ENCODE measurements at regions not wholly inside any gene's neighbourhood (a gene's known extent, or its start where the extent isn't known, plus 50 kb on each side); places are given as distances from the start of the nearest gene placed in this dataset.

DNA sequence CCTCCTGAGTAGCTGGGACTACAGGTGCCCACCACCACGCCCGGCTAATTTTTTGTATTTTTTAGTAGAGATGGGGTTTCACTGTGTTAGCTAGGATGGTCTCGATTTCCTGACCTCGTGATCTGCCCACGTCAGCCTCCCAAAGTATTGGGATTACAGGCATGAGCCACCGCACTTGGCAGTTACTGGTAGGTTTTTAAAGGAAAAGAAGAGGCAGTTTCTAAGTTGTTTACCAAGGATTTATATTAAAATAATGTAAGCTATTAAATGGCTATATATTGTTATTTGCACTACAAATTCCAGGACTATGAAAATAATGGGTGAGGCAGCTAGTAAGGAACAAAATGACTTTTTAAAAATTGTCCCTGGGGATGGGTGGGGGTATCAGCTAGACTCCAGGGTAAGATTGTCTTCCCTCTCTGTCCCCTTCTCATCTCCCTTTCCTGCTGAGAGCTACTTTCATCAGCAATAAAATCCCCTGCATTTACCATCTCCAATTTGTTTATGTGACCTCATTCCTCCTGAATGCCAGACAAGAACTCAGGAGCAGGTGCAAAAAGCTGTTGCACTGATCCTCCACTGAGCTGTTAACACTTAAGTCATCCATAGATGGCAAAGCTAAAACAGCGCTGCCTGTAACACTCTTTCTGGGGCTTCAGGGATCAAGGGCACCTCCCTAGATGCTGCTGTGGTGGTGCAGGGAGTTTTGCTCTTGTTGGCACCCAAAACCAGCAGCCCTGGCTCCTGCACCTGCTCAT lies 165.2 kb downstream of the ZPLD1 start:
- DNase-seq = no peak
- ATAC-seq = no peak

GRCh38 chr3:102605153-102605552 lies 170.3 kb downstream of the ZPLD1 start:
- no peak for ATAC-seq
- no peak for DNase-seq

GRCh38 chr3:102608875-102609274 lies 174.1 kb downstream of the ZPLD1 start:
- no peak for DNase-seq
- ATAC-seq = no peak

GRCh38 chr3:102614021-102614569 lies 179.3 kb downstream of the ZPLD1 start:
- no peak for DNase-seq
- ATAC-seq = no peak

DNA sequence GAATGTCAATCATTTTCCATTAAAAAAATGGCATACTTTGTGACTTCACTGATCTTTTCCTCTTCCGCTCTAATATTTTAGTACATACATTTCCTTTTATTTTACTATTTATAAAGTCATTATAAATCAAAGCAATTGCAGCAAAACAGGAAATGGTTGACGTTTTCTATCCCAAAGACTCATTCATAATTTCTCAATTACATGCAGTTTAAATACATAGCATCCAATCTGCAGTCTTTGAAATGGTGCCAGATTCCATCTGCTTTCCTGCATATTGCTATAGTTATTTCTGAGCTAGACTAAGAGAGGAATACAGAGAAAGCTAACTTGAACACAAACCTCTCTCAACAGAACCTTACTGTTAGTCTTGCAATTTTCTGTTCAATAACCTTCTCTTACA lies 179.8 kb downstream of the ZPLD1 start:
- DNase-seq (no peak), ATAC-seq (no peak)

DNA sequence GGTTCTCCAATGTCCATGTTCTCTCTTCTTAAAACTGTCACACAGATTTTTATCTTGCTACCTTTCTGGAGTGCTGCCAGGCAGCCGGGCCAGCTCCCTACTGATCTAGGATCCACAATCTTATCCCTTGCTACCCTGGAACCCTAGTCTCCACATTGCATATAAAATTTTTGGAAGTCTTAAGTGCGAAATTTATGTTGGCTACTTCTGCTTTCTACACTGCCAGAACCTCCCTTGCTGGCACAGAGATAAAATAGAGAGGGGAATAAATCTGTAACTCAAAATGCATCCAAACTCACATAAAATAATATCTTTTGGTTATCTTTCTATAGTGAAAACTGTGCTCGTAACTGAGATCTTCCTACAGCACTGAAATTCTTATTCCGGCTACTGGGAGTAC lies 182.6 kb downstream of the ZPLD1 start:
- DNase-seq (no peak), ATAC-seq (no peak)

DNA sequence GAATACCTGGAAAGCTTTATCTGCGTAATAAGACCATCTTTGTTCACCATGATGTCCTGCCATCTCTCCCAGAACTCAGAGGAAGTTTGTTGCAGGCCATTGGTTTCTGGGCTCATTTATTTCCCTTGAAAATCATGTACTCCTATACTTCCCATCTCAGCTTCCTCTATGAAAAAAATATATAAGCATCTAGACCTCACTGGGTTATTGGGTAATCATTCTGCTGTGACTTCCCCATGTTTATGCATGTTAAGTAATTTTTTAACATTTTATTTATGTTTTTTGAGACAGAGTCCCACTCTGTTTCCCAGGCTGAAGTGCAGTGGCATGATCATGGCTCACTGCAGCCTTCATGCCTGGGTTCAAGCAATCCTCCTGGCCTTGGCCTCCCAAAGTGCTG lies 184.5 kb downstream of the ZPLD1 start:
- DNase-seq = no peak
- no peak for ATAC-seq

DNA sequence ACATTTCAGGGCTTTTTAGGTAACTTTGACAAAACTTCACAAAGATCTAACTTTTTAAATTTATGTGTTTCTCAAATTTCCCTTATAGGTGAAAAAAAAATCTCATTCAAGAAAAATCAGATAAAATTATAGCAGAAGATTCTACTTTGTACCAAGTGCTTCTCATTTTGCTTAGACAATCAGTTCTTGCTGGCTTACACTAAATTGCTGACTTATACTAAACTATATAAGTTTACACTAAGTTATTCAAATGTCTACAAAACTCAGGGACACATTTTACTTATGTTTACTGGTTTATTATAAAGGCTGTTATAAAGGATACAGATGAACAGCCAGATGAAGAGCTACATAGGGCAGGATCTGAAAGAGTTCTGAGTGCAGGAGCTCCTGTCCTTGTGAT lies 195.1 kb downstream of the ZPLD1 start:
- DNase-seq (no peak), ATAC-seq (no peak)

- DNase-seq (no peak), ATAC-seq (no peak)
Observed at GRCh38 chr3:102630531-102630930, 195.7 kb downstream of the ZPLD1 start.

- no peak for ATAC-seq
- no peak for DNase-seq
Observed at GRCh38 chr3:102643546-102643945, 208.7 kb downstream of the ZPLD1 start.

DNA sequence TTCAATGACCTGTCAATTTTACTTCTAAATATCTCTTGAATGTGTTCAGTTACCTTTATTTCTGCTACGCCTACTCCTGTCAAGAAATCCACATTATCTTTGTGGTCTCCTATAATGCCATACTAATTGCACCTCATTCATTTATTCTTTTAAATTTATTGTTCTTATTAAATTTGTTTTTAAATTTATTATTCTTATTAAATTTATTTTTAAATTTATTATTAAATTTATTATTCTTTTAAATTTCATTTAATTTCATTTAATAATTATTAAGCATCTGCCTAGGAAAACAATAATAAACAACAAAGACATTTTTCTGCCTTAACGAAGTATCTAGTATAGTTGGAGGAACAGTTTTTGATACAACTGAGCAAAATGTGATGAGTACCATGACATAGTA lies 211.7 kb downstream of the ZPLD1 start:
- ATAC-seq (no peak), DNase-seq (no peak)

GRCh38 chr3:102660653-102661052 lies 225.8 kb downstream of the ZPLD1 start:
- ATAC-seq (no peak), DNase-seq (no peak)

- no peak for DNase-seq
- no peak for ATAC-seq
Observed at GRCh38 chr3:102661707-102662497, 227.1 kb downstream of the ZPLD1 start.

DNA sequence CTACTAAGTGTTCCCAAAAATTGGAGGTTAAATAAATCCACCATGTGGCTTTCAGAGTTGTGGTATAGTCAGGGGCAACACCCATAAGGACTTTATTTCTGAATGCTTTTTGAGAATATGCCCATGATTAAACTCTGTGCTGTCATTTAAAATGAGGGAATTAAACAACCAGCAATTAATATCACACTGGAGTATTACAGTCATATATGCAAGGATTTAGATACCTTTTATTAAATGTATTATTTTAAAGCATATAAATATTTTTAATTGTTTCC lies 227.6 kb downstream of the ZPLD1 start:
- ATAC-seq (no peak), DNase-seq (no peak)

GRCh38 chr3:102664126-102664525 lies 229.3 kb downstream of the ZPLD1 start:
- no peak for DNase-seq
- no peak for ATAC-seq

- DNase-seq (no peak), ATAC-seq (no peak)
Observed at GRCh38 chr3:102665183-102665582, 230.4 kb downstream of the ZPLD1 start.

DNA sequence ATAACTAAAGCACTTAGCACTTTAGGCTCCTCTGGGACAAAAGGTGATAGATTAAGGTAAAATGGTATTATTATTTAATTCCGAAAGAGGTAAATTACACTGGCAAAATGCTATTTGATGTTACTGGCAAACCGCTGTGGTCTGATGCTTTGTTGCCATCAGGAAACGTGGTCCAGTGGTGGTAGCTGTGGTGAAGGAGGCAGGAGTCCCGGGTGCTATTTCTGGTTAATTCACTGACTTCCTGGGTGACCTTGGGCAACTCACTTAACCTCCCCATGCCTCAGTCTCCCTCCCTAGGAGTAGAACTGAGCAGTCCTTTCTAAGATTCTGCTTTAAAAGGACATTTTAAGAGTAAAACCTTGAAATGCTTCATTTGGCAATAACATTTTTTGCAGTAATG lies 233.4 kb downstream of the ZPLD1 start:
- ATAC-seq = no peak
- DNase-seq = no peak

DNA sequence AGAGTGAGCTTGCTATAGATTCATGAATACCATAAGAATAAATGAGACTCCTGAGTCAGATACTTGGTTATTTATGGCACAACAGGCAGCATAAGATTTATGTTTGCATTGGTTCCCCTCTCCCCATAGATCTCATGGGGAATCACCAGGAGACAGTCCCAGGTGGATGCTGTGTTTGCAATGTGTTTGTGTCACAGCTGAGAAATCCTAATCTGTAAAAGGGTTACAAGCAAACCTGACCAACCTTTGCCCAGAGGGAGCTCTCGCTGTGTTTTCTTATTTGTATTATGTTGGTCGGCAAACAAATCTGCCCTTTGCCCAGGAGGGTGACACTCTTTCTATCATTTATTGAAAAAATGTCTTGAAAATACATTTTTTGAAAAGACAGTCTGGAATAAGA lies 236.2 kb downstream of the ZPLD1 start:
- ATAC-seq (no peak), DNase-seq (no peak)

GRCh38 chr3:102672305-102672704 lies 237.5 kb downstream of the ZPLD1 start:
- no peak for DNase-seq
- no peak for ATAC-seq

GRCh38 chr3:102673271-102674115 lies 238.7 kb downstream of the ZPLD1 start:
- ATAC-seq (peak; percentile 61), DNase-seq (peak; percentile 70)

DNA sequence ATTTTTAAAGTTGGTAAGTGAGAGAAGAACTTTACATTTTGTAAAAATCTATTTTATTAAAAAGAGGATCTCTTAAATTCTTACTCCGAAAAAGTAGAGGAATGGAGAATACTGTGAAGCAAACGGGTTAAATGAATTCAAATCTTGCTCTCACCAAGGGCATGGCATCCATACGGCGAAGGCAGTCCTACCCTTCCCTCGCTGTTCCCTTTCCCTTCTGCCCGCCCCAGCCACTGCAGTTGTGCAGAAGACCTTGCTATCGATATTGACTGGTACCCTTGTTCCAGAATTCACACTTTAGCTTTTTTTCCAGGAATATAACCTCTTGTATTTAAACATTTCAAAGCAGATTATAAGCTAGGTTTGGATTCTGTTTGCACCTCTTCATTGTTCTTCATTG lies 239.5 kb downstream of the ZPLD1 start:
- no peak for ATAC-seq
- no peak for DNase-seq

GRCh38 chr3:102676424-102676823 lies 241.6 kb downstream of the ZPLD1 start:
- no peak for DNase-seq
- ATAC-seq = no peak

GRCh38 chr3:102682741-102683140 lies 247.9 kb downstream of the ZPLD1 start:
- DNase-seq (no peak), ATAC-seq (no peak)
